IMR-90 (cell line): ENCODE measurements at regions not wholly inside any gene's neighbourhood (a gene's known extent, or its start where the extent isn't known, plus 50 kb on each side); places are given as distances from the start of the nearest gene placed in this dataset.

Experiments used
- CEBPB ChIP-seq: IDR thresholded peaks from 2 replicates; pipeline ENCODE4 v1.6.1; 2012; ENCODE audit warnings: low read depth, low read length, improper control_type of control experiment
- FOS ChIP-seq: fragments of 150-350 bp; IDR thresholded peaks from 2 replicates; pipeline ENCODE4 v1.6.1; 2016; ENCODE audit warnings: low read depth, low read length
- MAFK ChIP-seq: IDR thresholded peaks from 2 replicates; pipeline ENCODE4 v1.6.1; 2012; ENCODE audit warnings: low read depth, low read length, improper control_type of control experiment
- MAZ ChIP-seq: IDR thresholded peaks from 2 replicates; pipeline ENCODE4 v1.6.1; 2012; ENCODE audit warnings: low read depth, mild to moderate bottlenecking, low read length, improper control_type of control experiment, moderate library complexity, borderline replicate concordance
- NFE2L2 ChIP-seq: fragments of 150-350 bp; IDR thresholded peaks from 2 replicates; pipeline ENCODE4 v1.6.1; 2016; ENCODE audit warnings: low read depth, mild to moderate bottlenecking, low read length
- POLR2A ChIP-seq: IDR thresholded peaks from 2 replicates; pipeline ENCODE4 v1.6.1; 2012; ENCODE audit warnings: mild to moderate bottlenecking, low read depth, low read length
- RAD21 ChIP-seq: IDR thresholded peaks from 2 replicates; pipeline ENCODE4 v1.6.1; 2012; ENCODE audit warnings: low read length, improper control_type of control experiment
- SMC3 ChIP-seq: fragments of 150-350 bp; IDR thresholded peaks from 2 replicates; pipeline ENCODE4 v1.6.1; 2016; ENCODE audit warnings: low read depth, mild to moderate bottlenecking, antibody characterized with exemption, low read length, moderate library complexity
- TF ChIP-seq, protein P1 (sequence below): conservative IDR thresholded peaks from 2 replicates; pipeline ENCODE4 v1.5.1; 2012; ENCODE audit warnings: mild to moderate bottlenecking, low read depth, low read length, improper control_type of control experiment

DNA sequence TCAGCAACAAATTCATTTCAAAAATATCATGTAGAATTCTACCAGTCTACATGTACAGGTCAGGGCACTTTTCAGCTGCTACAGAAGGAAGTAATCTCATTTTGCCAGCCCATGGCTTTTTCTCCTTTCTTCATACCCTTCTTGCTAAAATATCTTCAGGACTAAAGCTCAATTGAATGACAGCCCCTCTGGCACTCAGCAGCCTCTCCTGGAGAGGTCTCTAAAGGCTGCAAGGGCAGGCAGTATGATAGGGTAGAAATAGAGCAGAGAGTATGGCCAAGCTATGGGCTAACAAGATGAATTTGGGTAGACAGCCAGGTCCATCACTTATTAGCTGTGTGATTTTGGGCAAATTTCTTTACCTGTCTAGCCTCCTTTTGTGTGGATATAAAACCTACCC lies 224.6 kb upstream of the RPL34 start:
- TF ChIP-seq, protein P1, sequence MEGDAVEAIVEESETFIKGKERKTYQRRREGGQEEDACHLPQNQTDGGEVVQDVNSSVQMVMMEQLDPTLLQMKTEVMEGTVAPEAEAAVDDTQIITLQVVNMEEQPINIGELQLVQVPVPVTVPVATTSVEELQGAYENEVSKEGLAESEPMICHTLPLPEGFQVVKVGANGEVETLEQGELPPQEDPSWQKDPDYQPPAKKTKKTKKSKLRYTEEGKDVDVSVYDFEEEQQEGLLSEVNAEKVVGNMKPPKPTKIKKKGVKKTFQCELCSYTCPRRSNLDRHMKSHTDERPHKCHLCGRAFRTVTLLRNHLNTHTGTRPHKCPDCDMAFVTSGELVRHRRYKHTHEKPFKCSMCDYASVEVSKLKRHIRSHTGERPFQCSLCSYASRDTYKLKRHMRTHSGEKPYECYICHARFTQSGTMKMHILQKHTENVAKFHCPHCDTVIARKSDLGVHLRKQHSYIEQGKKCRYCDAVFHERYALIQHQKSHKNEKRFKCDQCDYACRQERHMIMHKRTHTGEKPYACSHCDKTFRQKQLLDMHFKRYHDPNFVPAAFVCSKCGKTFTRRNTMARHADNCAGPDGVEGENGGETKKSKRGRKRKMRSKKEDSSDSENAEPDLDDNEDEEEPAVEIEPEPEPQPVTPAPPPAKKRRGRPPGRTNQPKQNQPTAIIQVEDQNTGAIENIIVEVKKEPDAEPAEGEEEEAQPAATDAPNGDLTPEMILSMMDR: no peak
- TF ChIP-seq RAD21 (no peak), POLR2A (no peak), SMC3 (no peak), MAZ (no peak), CEBPB (no peak), NFE2L2 (no peak), FOS (no peak), MAFK (no peak)
